Endometrium (tissue), 2 donors: ENCODE measurements at regions not wholly inside any gene's neighbourhood (a gene's known extent, or its start where the extent isn't known, plus 50 kb on each side); places are given as distances from the start of the nearest gene placed in this dataset.

ENCODE experiments used
- FAIRE-seq: peaks from 2 replicates; lab custom pipeline; 2012; peaks lifted over from hg19 to GRCh38; lab: Jason Lieb, UNC
- donor health status: control.
- donor health status: control.

DNA sequence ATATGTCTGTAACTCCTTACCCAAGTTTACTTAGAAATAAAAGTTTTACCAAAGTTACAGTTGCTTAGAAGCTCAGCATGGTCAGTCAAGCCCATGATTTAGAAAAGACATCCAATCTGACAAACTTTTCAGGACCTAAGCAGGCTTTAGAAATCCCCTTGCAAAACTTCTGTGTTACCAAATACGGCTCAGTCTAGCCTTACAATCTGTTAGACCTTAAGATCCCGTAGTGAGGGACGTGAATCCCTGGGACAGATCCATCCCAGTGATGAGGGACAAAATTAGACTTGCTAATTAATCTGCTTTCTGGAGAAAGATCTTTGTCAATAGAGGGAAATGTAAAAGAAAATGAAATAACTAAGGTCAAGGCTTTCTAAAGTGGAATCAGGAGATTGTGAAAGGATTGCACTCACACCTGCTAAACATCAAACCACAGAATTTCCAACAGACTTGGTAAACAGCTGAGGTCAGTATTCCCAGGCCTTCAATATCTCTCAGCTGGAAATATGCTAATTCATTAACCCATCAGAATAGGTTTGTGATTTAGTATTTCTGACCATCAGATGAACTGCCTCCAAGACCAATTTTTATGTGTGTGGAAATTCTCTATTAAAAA, 375.3 kb downstream of the DUSP10 start:
- no peak for FAIRE-seq

DNA sequence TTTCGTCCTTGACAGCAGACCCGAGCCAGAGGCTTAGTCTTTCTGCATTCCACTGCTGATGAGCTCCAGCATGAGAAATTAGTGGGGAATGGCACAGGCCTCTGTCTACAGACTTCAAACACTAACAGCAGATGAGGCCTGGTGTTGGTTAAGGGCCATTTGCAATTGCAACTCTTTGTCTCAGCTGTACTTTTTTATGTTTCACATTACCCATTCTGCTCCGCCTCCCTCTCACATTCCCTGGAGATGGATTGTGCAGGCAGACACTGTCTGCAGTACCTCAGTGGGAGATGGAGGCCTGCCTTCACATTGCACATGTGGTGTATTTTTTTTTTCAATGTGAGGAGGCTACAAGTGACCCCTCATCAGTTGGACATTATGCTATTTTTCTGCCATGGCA, 370.2 kb downstream of the DUSP10 start:
- no peak for FAIRE-seq

DNA sequence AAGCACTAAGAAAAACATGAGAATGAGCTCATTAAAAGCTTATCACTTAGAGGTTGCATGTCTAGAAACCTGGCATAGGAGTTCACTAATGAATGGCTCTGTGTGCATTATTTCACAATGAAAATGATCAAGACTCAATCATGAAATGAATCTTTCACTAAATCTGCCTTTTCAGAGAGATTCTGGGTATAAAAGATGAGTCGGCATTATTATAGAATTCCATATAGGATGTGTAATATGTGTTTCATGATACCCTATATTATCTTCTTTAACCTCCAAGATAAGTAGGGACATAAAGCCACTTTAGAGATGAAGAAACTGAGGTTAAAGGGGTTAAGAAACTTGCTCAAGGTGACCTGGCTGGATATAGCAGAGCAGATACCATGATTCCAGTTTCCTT, 368.1 kb downstream of the DUSP10 start:
- FAIRE-seq = no peak

DNA sequence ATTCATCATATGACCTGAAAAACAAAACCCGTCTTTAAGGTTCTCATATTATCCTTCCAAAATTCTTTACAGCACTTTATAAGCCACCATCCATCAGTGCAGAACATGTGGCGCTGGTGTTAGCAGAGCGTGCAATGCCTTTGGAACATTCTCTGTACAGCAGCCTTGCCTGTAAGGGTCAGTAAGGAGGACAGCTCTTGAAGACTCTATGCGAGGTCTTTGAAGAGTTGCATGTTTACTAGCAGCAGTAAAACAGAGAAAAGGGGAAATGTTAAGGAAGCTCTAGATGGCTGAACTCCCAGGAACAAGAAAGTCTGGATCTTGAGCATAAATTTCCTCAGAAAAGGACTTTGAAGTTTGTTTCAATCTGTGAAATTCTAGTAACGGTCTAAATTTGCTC, 365.6 kb downstream of the DUSP10 start:
- FAIRE-seq = peak; percentile 91

DNA sequence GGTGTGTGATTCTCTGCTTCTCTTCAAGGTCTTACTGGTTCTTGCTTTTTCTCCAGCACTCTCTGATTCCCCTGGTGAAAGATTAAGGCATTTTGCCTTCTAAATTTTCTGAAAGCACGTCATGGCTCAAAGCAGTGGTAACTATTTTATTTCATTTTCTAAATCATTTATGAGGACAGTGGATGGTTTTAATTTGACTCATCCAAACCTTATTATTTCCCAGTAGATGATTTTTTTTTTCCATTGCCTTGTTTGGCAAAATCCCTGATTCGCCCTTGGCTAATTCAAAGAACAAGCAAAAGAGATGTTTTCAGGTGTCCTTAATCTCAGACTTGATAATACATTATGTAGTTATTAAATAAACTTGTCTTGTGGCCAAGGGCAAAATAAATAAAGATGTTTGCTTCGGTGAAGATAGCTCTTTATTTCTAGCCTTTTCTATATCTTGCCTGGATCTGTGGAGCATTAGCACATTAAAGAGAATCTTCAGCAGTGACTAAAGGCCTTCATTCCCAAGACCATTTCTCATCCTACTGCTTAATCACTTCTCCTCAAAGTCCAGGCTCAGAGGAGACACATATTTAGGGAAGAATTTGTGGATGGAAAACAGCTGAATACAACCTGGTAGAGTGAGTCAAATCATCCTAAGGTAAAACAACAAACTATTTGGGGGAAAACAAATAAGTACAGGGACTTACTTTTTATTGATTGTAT, 359.8 kb downstream of the DUSP10 start:
- FAIRE-seq = no peak

DNA sequence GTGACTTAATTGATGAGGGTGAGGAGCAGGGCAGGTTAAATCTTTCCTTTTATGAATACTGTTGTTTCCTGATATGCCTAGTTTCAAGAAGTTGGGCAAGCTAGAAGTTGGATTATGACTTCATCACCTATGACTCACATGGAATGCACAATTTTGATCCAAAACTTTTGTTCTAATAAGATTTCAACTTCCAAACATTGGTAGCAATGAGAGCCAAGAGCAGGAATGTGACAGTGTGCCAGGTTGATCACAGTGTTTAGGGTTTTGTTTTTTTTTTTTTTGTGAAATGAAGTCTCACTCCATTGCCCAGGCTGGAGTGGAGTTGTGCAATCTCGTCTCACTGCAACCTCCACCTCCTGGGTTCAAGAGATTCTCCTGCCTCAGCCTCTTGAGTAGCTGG, 349.4 kb downstream of the DUSP10 start:
- no peak for FAIRE-seq

DNA sequence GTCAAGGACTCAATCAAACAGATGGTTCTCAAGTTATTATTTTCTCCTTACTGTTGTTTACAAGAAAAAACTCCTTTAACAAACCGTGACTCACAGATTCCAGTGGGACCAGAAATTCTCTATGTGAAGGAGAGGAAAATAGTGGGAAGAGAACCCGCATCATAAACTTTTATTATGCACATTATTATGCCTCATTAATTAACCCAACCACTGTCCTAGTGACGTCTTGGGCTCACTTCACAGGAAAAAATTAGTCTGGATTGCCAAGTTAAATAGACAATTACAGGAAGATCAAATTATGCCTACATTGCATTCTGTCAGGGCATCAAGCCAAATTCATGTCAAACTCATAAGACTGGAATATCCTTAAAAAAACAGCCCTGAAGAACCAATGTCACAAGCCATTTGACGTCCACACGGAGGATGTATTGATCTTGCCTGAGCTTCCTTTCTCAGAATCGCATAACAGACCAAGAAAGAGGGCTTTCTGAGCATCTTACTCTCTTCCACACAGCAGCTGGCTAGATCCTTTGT, 347.8 kb downstream of the DUSP10 start:
- peak; percentile 96 for FAIRE-seq

DNA sequence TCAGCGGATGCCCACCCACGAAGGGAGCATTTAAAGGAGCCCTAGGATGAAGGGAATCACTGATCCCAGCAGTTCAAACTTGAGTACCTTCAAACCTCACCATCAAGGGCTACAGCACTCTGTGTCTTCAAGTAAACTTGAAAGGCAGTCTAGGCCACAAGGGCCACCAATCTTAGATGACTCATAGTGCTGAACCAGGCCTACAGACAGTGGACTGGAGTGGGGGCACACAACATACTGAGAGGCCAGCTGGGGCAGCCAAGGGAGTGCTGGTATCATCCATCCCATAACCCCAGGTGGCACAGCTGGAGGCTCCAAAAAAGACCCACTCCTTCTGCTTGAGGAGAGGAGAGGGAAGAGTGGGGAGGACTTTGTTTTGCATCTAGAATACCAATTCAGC, 345.4 kb downstream of the DUSP10 start:
- FAIRE-seq = no peak

DNA sequence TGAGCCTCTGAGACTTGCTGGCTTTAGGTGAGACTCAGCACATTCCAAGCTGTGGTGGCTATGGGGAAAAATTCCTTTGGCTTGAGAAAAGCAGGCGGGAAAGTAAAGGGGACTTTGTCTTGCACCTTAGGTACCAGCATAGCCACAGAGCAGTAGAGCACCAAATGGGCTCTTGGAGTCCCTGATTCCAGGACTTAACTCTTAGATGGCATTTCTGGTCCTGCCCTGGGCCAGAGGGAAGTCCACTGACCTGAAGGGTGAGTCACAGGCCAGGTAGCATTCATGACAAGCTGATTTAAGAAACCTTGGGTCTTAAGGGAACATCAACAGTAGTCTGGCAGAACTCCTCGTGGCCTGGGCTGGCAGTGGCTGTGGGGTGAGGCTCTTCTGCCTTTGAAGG, 344.7 kb downstream of the DUSP10 start:
- FAIRE-seq = no peak

DNA sequence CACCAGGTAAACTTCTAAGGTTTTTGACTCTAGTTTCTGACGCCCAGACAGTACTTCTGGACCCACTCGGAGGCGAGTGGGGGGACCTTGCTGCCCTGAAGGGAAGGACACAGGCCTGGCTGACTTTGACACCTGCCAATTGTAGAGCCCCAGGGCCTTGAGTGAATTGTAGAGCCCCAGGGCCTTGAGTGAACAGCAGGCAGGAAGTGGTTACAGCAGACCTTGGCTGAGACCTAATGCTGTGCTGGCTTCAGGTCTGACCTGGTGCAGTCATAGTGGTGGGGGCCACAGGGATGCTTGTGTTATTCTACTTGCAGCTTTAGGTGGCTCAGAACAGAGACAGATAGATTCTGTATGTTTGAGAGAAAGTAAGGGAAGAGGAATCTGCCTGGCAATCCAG, 344.3 kb downstream of the DUSP10 start:
- no peak for FAIRE-seq

DNA sequence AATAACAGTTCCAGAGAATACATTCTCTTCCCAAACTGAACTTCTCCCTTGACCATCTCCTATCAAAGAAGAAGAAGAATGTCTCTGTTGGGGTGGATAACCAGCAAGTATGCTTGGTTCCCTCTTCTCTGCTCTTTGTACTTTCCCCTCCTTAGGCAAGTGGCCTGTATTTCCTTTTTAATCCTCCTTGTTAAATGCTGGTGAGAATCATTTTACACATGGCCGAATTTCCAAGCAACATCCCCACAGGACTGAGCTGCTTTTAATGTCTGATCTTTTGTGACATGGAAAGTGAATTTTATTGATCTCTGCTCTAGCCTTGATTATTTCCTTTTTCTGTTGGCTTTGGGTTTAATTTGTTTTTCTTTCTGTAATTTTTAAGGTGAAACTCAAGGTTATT, 336.7 kb downstream of the DUSP10 start:
- FAIRE-seq = no peak

DNA sequence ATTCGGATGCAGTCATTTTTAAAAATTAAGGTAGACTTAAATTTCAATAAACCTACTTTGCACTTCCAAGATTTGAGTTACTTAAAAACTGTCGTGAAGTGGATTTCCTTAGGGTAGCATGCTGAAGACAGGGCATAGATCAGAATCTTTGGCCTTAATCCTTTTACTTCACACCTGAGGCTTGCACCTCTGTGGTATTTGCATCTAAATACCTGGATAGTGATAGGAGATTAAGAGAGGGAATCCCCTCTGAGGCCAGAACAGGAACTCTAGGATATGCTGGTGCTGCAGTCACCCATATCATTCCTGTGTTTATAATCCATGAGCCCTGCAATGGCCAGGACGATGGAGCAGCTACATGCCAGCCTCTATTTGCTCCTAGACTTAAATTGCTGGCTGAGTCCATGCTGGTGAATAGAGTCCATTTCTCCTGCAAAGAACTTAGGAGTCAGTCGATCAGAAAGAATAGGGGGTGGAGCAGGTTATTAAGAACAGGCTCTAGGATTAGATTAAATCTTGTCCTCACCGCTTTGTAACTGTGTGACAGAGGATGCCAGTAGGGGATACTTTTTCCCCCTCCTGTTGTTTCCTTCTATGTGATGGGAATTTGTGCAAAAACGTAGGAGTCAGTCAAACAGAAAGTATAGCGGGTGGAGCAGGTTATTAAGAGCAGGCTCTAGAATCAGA, 333.6 kb downstream of the DUSP10 start:
- FAIRE-seq = no peak

DNA sequence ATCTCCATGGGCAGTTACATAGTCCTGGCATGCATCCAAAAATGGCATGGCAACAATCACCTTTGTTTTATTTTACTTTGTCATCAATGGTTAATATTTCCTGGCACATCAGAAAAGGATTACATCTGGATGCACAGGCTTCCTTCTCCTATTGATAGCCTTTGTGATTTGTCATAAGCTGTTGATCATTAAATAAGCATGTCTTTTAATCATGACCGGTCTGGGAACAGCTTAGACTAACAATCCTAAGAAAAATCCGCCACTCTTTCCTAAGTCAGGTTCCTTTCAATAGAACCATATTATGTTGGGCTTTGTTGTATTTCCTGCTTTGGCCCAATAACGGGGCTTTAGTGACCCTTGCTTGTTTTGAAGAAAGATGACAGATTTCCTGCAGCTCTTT, 330.6 kb downstream of the DUSP10 start:
- FAIRE-seq = no peak

DNA sequence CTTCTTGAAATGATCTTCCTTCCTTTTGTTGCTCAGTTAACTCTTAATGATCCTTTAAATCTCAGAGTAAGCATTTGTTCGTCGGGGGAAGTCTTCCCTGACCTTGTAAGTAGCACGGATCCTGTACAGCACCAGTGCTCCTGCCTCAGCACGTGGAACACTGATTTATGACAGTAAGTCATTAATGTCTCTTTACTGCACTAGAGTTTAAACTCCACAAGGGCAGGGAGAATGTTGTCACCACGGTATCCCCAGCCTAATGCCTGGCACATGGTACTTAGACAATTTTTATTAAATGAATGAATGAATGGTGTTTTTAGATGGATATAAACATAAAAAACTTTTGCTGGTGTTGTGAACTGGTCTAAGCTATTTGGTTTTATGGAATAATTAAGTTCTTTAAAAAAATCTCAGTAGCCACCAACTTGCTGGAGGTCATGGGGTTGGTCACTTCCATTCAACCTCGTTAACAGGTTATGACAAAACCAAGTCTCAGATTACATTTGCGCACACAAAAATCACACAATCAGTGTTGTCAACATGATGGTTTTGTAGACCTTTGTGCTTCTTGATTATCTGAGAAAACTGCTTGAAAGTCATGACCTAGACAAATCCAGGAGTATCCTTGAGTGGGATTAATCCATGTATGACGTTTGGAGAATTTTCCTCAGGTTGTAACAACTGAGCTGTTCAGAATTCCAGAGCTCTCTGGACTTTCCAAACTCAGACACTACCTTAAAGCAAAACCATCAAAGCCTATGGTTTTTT, 326.9 kb downstream of the DUSP10 start:
- no peak for FAIRE-seq

DNA sequence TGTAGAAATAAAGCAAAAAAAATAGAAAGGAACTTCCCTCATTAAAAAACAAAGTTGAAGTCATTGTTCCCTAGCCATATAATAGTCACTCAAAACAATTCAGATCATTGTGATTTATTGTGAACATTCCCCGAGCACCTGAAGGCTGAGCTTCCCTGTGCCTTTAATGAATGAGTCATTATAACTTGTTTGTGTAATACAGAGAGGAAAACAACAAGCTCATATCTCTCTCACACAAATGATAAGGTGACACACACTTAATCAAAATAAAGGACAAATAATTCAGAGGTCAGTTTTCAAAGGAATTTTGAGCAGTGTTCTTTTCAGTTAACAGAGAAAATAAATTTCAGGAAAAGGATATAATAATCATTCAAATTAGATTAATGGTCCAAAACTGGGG, 326.2 kb downstream of the DUSP10 start:
- FAIRE-seq = no peak

DNA sequence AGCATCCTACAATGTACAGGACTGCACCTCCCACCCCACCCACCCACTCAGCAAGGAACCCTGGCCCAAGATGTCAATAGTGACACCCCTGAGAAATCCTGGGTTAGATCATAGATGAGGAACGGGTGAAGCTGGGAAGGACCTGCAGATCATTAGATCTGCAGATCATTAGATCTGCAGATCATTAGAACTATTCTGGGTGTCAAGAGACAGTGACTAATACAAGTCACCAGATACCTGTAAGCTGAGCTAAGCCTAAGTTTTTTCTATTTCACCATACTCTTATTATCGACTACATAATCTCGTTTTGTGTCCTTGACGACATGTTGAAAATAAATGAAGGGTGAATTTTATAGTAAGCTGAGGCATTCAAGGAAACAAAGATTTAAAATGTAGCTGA, 325.7 kb downstream of the DUSP10 start:
- no peak for FAIRE-seq

DNA sequence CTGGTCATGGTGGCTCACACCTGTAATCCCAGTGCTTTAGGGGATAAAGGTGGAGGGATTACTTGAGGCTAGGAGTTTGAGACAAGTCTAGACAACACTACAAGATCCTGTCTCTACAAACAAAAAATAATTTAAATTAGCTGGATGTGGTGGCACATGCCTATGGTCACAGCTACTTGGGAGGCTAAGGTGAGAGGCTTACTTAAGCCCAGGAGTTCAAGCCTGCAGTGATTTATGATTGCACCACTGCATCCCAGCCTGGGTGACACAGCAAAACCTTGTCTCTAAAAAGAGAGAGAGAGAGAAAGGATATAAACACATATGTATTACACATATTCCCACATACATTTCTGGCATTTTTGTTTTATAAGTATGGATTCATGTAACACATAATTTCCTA, 325.2 kb downstream of the DUSP10 start:
- no peak for FAIRE-seq

DNA sequence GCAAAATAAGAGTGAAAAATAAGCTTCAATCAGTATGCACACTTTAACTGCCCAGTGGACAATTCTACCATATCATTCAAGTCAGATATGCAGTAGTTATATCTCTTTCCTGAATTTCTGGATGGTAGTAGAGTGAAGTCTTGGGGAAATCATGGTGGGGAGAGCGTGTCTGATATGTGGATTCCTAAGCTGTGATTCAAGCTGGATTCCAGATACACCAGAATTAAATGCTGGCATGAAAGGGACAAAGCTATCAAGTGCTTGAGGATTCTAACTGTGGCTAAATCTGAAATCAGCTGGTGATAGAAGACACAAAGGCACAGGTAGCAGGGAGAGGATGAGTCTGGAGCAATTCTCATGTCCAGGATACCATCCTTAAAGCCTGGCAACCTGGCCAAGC, 323.5 kb downstream of the DUSP10 start:
- FAIRE-seq = no peak

DNA sequence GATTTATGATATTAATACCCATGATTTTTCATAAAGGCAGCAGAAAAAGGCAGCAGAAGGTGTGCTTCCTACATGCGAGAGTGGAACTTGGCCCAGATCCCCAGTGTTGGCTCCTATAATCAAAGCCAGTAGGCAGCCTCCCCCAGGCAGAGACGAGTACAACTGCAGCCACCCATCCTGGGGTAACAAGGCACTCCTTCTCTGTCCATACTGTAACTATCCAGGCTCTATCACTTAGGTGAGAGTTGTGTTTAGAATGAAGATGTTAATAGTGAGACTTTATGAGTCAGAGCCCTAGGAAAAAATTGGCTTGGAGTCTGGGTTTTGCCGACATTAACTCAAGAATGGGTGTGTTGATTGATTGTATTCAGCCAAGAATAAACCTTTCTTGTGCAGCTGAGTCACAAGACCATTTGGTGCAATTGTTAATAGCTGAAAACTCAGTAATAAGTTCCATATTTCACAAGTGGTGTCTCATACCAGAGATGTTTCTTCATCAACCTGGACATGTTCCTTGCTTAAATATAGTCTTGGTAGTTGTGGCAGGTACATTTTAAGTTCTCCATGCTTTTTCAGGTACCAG, 322.3 kb downstream of the DUSP10 start:
- no peak for FAIRE-seq

DNA sequence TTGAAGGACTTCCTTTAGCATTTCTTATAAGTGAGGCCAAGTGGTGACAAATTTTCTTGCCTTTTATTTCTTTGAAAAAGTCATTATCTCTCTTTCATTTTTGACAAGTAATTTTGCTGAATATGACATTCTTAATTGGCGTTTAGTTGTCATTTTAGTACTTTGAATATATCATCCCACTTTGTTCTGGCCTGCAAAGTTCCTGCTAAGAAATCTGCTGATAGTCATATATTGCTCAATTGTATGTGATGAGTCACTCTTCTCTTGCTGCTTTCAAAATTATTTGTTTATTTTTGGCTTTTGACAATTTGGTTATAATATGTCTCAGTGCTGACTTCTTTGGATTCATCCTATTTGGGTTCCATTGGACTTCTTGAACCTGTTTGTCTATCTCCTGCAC, 312.6 kb downstream of the DUSP10 start:
- FAIRE-seq = no peak

DNA sequence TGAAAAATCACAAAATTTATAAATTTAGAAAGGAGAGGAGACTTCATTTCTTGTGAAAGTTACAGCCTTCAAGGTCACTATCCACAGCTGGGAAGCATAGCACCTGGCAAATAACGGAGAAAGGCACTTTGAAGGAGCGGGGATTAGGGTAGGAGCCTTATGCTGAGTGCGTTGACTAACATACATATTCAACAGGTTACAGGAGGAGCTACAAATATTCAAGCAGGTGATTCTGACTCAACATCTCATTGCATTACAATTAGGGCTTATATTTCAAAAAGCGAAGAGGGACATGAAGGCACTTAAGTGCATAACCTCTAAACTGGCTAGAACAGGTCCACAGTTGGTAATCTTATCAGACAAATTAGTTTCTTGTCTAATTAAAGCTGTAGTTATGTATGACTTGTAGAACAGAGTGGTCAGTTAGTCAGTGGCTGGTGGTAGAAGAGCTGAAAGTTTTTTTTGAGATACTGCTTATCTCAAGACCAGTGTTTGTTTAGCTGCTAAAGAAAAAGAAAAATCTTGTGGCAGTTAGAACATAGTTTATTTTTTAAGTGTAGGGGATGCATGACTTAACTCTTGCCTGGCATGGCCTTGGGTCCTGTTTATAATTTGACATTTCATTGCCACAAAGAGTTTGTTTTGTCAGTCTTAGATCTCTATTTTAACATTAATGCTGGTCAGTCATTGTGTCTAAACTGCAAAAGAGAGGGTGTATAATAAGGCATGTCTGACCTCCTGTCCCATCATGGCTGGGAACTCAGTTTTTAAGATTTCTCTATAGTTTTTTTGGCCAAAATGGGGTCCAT, 311.5 kb downstream of the DUSP10 start:
- FAIRE-seq = no peak
